GM18873 (cell line): ENCODE measurements at regions not wholly inside any gene's neighbourhood (a gene's known extent, or its start where the extent isn't known, plus 50 kb on each side); places are given as distances from the start of the nearest gene placed in this dataset.

ENCODE experiments used
- ATAC-seq: cut with Tn5 transposase; IDR thresholded peaks from one replicate; pipeline ENCODE4 v1.9.1; 2021; ENCODE audit warnings: mild to moderate bottlenecking, moderate library complexity, moderate number of reproducible peaks; ENCODE audit not compliant: unreplicated experiment, low FRiP score

GRCh38 chr5:124451721-124452383 lies 294.6 kb downstream of the ZNF608 start:
- ATAC-seq: no peak

GRCh38 chr5:124446120-124446519 lies 300.3 kb downstream of the ZNF608 start:
- no peak for ATAC-seq

- no peak for ATAC-seq
These were observed 301.3 kb downstream of the ZNF608 start for GRCh38 chr5:124445070-124445619.

DNA sequence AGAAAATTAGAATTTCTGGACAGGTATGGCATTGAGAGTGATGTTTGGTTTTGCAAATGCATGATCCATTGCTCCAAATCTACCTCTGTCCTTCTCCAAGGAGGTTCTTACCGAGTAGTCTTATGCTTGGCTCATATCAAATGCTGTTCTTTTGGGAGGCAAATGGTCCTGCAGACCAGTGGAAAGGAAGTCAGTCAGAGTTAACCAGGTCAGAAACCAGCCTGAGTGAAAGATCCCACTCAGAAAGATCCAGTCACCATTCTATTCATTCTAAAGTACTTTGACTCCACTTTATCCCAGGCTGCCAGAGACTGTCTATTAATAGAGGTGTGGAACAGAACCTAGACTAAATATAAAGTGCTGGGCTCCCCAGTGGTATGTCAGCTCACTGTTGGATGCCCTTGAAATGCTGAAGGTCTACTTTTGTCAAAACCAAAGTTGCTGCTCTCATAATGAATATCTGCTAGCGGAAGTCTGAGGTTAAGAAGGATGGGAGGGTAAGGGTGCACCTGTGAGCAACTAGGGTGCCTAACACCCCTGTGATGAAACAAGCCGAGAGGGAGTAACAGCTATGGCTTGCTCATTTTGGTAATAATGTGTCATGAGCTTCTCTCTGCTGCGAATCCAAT lies 302.2 kb downstream of the ZNF608 start:
- ATAC-seq: peak; percentile 100

DNA sequence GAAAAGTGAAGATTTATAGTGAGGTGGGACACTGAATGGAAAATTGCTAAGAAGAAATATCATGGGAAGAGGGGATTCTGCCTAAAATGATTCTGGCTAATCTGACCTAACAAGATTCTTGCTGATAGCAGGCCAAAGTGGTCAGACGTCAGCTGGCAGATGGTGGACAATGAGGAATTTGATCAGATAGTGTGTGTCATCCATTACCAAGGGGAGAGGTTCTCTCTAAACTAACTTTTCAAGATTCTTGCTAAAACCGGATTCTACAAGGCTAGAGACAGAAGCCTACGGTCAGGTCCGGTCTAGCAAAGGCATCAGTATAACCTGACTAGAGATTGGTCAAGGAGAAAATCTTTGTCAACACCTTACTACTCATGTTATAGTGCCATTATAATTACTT lies 306.0 kb downstream of the ZNF608 start:
- ATAC-seq: no peak

- ATAC-seq: no peak
These were observed 306.8 kb downstream of the ZNF608 start for GRCh38 chr5:124439609-124440008.

- ATAC-seq: no peak
These were observed 307.5 kb downstream of the ZNF608 start for GRCh38 chr5:124438903-124439281.

GRCh38 chr5:124438026-124438902 lies 308.2 kb downstream of the ZNF608 start:
- ATAC-seq: no peak

GRCh38 chr5:124436294-124436693 lies 310.1 kb downstream of the ZNF608 start:
- ATAC-seq: no peak

- ATAC-seq: no peak
These were observed 313.3 kb downstream of the ZNF608 start for GRCh38 chr5:124433170-124433569.

- ATAC-seq: no peak
These were observed 324.9 kb downstream of the ZNF608 start for GRCh38 chr5:124421584-124421983.

DNA sequence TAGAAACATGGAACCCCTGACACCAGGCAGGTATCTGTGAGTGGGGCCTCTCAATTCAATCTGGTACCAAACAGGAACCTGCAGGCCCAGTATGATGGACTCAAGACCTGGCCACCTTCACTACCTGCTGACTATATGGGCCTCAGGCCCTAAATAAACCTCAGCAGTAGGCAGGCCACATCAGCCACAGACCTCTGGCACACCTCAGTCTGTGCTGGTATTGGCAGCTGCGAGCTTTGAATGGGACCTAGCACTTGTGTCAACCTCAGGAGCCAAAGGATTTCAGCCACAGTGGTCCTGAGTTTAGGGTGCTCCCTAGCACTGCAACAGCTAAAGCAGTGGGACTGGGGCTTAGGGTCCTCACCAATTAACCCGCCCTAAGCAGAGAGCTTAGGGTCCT lies 325.5 kb downstream of the ZNF608 start:
- no peak for ATAC-seq

- ATAC-seq: no peak
These were observed 326.9 kb downstream of the ZNF608 start for GRCh38 chr5:124419531-124419930.

GRCh38 chr5:124418390-124418789 lies 328.0 kb downstream of the ZNF608 start:
- ATAC-seq: no peak

- no peak for ATAC-seq
These were observed 329.2 kb downstream of the ZNF608 start for GRCh38 chr5:124417196-124417595.

GRCh38 chr5:124416627-124417026 lies 329.8 kb downstream of the ZNF608 start:
- ATAC-seq: no peak

GRCh38 chr5:124414973-124415372 lies 331.5 kb downstream of the ZNF608 start:
- no peak for ATAC-seq

DNA sequence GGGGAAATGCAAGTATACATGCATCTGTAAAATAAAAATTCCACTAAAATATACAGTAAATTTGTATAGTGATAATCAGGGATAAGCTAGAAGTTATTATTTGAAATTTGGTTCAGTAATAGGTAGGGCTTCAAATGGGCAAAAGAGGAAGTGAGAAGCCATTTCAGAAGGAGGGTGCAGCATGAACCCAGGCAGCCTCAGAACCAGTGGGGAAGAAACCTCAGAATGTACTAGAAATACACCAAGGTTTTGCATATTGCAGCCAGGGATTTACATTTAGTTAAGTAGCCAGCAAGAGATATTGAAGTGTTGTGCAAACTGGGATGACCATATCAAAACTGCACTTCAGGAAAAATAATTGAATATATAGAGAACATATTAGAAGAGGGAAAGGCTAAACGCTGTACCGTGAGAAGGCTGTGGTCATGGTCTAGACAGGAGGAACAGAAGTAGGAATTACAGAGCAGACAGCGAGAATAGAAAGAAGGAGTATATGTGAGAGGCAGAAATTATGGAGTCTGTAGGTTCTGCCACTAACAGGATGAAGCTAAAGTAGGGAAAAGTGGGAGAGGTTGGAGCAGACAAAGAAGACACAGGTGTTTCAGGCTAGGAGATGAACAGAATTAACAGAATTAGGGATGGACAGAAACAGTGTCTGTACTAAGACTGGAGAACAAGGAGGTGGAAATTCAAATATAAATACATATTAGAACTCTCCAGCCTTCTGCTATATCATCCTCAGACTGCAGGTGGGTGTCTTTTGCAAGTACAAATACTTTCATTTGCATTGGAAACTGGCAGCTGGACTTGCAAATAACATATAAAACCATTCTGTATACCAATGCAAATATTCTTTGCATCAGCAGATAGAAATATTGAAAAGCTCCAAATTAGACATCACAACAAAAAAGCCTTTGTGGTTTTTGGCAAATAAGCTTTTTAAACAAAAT lies 335.6 kb downstream of the ZNF608 start:
- ATAC-seq: peak; percentile 94

GRCh38 chr5:124408738-124409453 lies 337.5 kb downstream of the ZNF608 start:
- ATAC-seq: no peak
